CD4-positive, alpha-beta T cell (primary cell): ENCODE measurements at regions not wholly inside any gene's neighbourhood (a gene's known extent, or its start where the extent isn't known, plus 50 kb on each side); places are given as distances from the start of the nearest gene placed in this dataset.

Source experiments
- ATAC-seq: fragments of 200-7000 bp; cut with Tn5 transposase; one replicate; pipeline ENCODE4 v1.10.0; 2022; ENCODE audit warnings: mild to moderate bottlenecking; ENCODE audit not compliant: poor library complexity
- CTCF ChIA-PET: fragments of 350-600 bp; sonication (Branson Sonifier 250); formaldehyde crosslinking; loops from one replicate; lab custom pipeline; 2021; ENCODE audit warnings: antibody characterized with exemption, inconsistent platforms; lab: Charles Lee
- POLR2A ChIA-PET: fragments of 350-600 bp; sonication (Branson Sonifier 250); formaldehyde crosslinking; loops from one replicate; lab custom pipeline; 2021; ENCODE audit warnings: antibody characterized with exemption, inconsistent platforms; lab: Charles Lee
- DNase-seq, 14 experiments: peaks; one replicate each; pipeline ENCODE4 v3.0.0-alpha.2; 2013 to 2020; ENCODE audit warnings: mixed read lengths in 2 of 14
- H3K27ac ChIP-seq, 2 donors: one replicate each; pipeline versions ENCODE4 v1.5.1 to v1.7.0; 2013; ENCODE audit warnings: low read length in 2 of 2, low read depth in 1 of 2, mild to moderate bottlenecking in 1 of 2
- H3K27me3 ChIP-seq, 2 experiments: 1 replicate in 1 of 2; 2 replicates in 1 of 2; pipeline versions ENCODE4 v1.6.1 to v1.7.0; 2013; ENCODE audit warnings: low read length in 2 of 2, control low read depth in 1 of 2, mild to moderate bottlenecking in 1 of 2, moderate library complexity in 1 of 2; ENCODE audit not compliant: insufficient read depth in 2 of 2, control insufficient read depth in 1 of 2
- H3K36me3 ChIP-seq: one replicate; pipeline ENCODE4 v1.6.1; 2013; ENCODE audit warnings: low read length, control low read depth; ENCODE audit not compliant: insufficient read depth
- H3K4me1 ChIP-seq: one replicate; pipeline ENCODE4 v1.6.1; 2013; ENCODE audit warnings: low read length, control low read depth; ENCODE audit not compliant: insufficient read depth
- H3K4me3 ChIP-seq: one replicate; pipeline ENCODE4 v1.5.1; 2013; ENCODE audit warnings: mild to moderate bottlenecking, low read length, moderate library complexity
- H3K9me3 ChIP-seq, 2 experiments: 1 replicate in 1 of 2; 2 replicates in 1 of 2; pipeline versions ENCODE4 v1.6.1 to v1.7.0; 2013; ENCODE audit warnings: low read length in 2 of 2, mild to moderate bottlenecking in 2 of 2, control low read depth in 1 of 2, moderate library complexity in 1 of 2; ENCODE audit not compliant: control insufficient read depth in 1 of 2, insufficient read depth in 1 of 2
- H3K27ac Mint-ChIP-seq: one replicate; pipeline ENCODE4 v1.8.0; 2020; ENCODE audit warnings: mixed read lengths
- H3K27me3 Mint-ChIP-seq: one replicate; pipeline ENCODE4 v1.8.0; 2021; ENCODE audit warnings: mixed read lengths
- H3K36me3 Mint-ChIP-seq: one replicate; pipeline ENCODE4 v1.8.0; 2021; ENCODE audit warnings: low read depth, mixed read lengths
- H3K4me1 Mint-ChIP-seq: one replicate; pipeline ENCODE4 v1.8.0; 2021; ENCODE audit warnings: low read depth, mixed read lengths
- H3K4me3 Mint-ChIP-seq: one replicate; pipeline ENCODE4 v1.8.0; 2020; ENCODE audit warnings: mild to moderate bottlenecking, mixed read lengths
- H3K9me3 Mint-ChIP-seq: one replicate; pipeline ENCODE4 v1.8.0; 2020; ENCODE audit warnings: mixed read lengths
- intact Hi-C, 2 experiments: fragments of 100-400 bp; cut with DNase I in 1 of 2; cut with micrococcal nuclease in 1 of 2; formaldehyde crosslinking; loops; one replicate each; pipeline versions ENCODE4 v1.15.1 to v1.9.0; 2023 to 2025; cut with DNase I, micrococcal nuclease
- TF ChIP-seq, protein P1 (sequence below): fragments of 200-600 bp; IDR thresholded peaks from one replicate; pipeline ENCODE4 v1.8.0; 2022; ENCODE audit warnings: antibody characterized with exemption, mild to moderate bottlenecking

DNA sequence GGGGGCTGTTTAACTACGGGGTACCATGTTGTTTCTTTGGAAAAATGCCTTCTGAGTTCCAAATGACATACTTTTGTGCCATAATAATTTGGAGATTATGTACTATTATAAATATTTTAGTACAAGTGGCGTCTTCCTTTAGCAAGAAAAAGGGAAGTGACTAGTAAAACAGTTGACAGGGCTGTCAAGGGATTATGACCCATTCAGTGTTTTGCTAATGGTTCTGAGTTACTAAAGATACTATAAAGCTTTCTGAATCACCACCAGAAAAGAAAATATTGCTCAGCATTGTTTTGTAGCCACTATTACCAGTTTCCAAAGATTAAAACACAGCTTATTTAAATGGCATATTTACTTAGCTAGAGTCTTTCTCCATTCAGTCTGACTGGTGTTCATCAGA lies 334.9 kb downstream of the SNAPC1 start:
- intact Hi-C loops = no loop called here
- no peak overlapping the region for H3K4me3 ChIP-seq
- H3K36me3 ChIP-seq = no peaks in the 10 kb centered on the region
- H3K27me3 ChIP-seq = peaks cover 3 to 7% of the 10 kb centered on the region in 2 experiments
- H3K36me3 Mint-ChIP-seq = no peaks in the 10 kb centered on the region
- H3K9me3 ChIP-seq = no peaks in the 10 kb centered on the region
- no peak overlapping the region for H3K4me3 Mint-ChIP-seq
- ChIA-PET CTCF (no interaction called here), POLR2A (no interaction called here)
- TF ChIP-seq, protein P1, sequence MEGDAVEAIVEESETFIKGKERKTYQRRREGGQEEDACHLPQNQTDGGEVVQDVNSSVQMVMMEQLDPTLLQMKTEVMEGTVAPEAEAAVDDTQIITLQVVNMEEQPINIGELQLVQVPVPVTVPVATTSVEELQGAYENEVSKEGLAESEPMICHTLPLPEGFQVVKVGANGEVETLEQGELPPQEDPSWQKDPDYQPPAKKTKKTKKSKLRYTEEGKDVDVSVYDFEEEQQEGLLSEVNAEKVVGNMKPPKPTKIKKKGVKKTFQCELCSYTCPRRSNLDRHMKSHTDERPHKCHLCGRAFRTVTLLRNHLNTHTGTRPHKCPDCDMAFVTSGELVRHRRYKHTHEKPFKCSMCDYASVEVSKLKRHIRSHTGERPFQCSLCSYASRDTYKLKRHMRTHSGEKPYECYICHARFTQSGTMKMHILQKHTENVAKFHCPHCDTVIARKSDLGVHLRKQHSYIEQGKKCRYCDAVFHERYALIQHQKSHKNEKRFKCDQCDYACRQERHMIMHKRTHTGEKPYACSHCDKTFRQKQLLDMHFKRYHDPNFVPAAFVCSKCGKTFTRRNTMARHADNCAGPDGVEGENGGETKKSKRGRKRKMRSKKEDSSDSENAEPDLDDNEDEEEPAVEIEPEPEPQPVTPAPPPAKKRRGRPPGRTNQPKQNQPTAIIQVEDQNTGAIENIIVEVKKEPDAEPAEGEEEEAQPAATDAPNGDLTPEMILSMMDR = no peak
- H3K27me3 Mint-ChIP-seq = peaks cover 6% of the 10 kb centered on the region
- H3K4me1 ChIP-seq = no peaks in the 10 kb centered on the region
- no peaks in the 10 kb centered on the region for H3K9me3 Mint-ChIP-seq
- H3K27ac ChIP-seq = no peak overlapping the region
- H3K4me1 Mint-ChIP-seq = no peaks in the 10 kb centered on the region
- no peak for DNase-seq
- H3K27ac Mint-ChIP-seq = no peak overlapping the region
- no peak for ATAC-seq

DNA sequence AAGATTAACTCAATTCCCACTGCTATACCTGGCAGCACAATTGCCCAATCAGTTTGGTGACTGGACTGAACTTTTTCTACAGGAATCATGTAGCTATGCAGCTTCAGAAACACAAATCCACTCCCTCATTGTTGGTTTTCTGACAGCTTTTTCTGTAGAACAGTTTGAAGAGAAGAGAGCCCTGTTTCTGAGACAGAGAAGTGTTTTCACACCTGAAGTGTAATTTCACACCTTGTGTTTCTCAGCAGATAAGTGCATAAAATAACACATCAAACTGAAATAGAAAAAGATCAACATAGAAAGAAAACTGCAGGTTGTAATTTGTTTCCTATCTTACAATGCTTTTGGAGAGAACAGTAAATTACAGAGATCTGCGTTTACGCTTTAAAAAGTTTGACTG lies 335.6 kb downstream of the SNAPC1 start:
- ATAC-seq (no peak), DNase-seq (peak in 1 of 14 experiments; percentile 31)
- H3K4me1 Mint-ChIP-seq = no peaks in the 10 kb centered on the region
- POLR2A ChIA-PET = no interaction called here
- H3K9me3 Mint-ChIP-seq = no peaks in the 10 kb centered on the region
- H3K36me3 Mint-ChIP-seq = no peaks in the 10 kb centered on the region
- no peak overlapping the region for H3K4me3 ChIP-seq
- no peaks in the 10 kb centered on the region for H3K36me3 ChIP-seq
- H3K27me3 ChIP-seq = peaks cover 3 to 7% of the 10 kb centered on the region in 2 experiments
- no peak overlapping the region for H3K27ac Mint-ChIP-seq
- H3K9me3 ChIP-seq = no peaks in the 10 kb centered on the region
- no peaks in the 10 kb centered on the region for H3K4me1 ChIP-seq
- intact Hi-C loops = no loop called here
- CTCF ChIA-PET = no interaction called here
- TF ChIP-seq, protein P1 = no peak
- peaks cover 6% of the 10 kb centered on the region for H3K27me3 Mint-ChIP-seq
- H3K4me3 Mint-ChIP-seq = no peak overlapping the region
- H3K27ac ChIP-seq = no peak overlapping the region

DNA sequence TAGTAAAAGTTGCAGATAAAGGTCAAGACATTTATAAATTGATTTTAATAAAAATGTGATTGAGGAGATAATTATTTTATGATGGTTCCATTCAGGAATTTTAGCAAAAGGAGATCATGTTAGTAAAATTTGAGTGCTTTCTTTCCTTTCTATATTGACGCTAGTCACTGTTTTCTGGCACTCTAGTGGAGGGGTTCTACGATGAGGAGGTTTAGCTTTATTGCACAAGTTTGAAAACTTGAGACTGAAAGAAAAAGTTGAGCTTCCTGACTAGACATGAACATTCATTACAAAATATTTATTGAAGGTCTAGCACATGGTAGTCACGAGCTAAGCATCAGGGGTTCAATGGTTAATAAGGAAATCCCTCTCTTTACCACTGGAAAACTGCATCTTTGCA lies 336.1 kb downstream of the SNAPC1 start:
- intact Hi-C loops = no loop called here
- Histone ChIP-seq H3K36me3 (no peaks in the 10 kb centered on the region), H3K4me1 (no peaks in the 10 kb centered on the region), H3K27me3 (peaks cover 3 to 7% of the 10 kb centered on the region in 2 experiments), H3K4me3 (no peak overlapping the region), H3K9me3 (no peaks in the 10 kb centered on the region), H3K27ac (no peak overlapping the region)
- Mint-ChIP-seq H3K27me3 (peaks cover 6% of the 10 kb centered on the region), H3K27ac (no peak overlapping the region), H3K36me3 (no peaks in the 10 kb centered on the region), H3K4me3 (no peak overlapping the region), H3K4me1 (no peaks in the 10 kb centered on the region), H3K9me3 (no peaks in the 10 kb centered on the region)
- TF ChIP-seq, protein P1 = no peak
- ChIA-PET POLR2A (no interaction called here), CTCF (no interaction called here)
- DNase-seq (no peak), ATAC-seq (no peak)
